Esophagus muscularis mucosa (tissue), 4 donors: ENCODE measurements at regions not wholly inside any gene's neighbourhood (a gene's known extent, or its start where the extent isn't known, plus 50 kb on each side); places are given as distances from the start of the nearest gene placed in this dataset.

Experiments used
- DNase-seq: peaks from one replicate; pipeline ENCODE4 v3.0.0-alpha.2; 2017; ENCODE audit errors: extremely low spot score
- H3K27ac ChIP-seq, 4 donors: fragments of 200-600 bp; sonication (generic); replicated peaks in 1 of 4; 1 replicate in 3 of 4; 2 replicates in 1 of 4; pipeline ENCODE4 v1.5.1; 2016 to 2019; ENCODE audit warnings: mild to moderate bottlenecking in 1 of 4
- H3K27me3 ChIP-seq, 4 donors: fragments of 200-600 bp; sonication (generic); one replicate each; pipeline versions ENCODE4 v1.5.1 to v1.6.0; 2016 to 2019
- H3K36me3 ChIP-seq, 4 donors: fragments of 200-600 bp; sonication (generic); one replicate each; pipeline ENCODE4 v1.5.1; 2016 to 2019
- H3K4me1 ChIP-seq, 4 donors: fragments of 200-600 bp; sonication (generic); one replicate each; pipeline ENCODE4 v1.5.1; 2016 to 2019
- H3K4me3 ChIP-seq, 4 donors: fragments of 200-600 bp; sonication (generic); 1 replicate in 2 of 4; 2 replicates in 2 of 4; pipeline ENCODE4 v1.5.1; 2016 to 2019; ENCODE audit warnings: mild to moderate bottlenecking in 4 of 4, moderate library complexity in 1 of 4
- H3K9me3 ChIP-seq, 4 donors: fragments of 200-600 bp; sonication (generic); 1 replicate in 3 of 4; 2 replicates in 1 of 4; pipeline ENCODE4 v1.5.1; 2016 to 2019
- CTCF ChIP-seq, 3 experiments: fragments of 200-600 bp in 2 of 3; fragments of 450-650 bp in 1 of 3; sonication (generic) in 2 of 3; IDR thresholded peaks; one replicate each; pipeline ENCODE4 v1.5.1; 2017 to 2019; ENCODE audit warnings: antibody characterized with exemption in 3 of 3, mild to moderate bottlenecking in 2 of 3, moderate library complexity in 1 of 3
- EP300 ChIP-seq: sonication (generic); formaldehyde crosslinking; IDR thresholded peaks from one replicate; pipeline ENCODE4 v1.6.1; 2017; ENCODE audit warnings: antibody characterized with exemption
- POLR2A ChIP-seq: fragments of 450-650 bp; IDR thresholded peaks from one replicate; pipeline ENCODE4 v1.6.1; 2017; ENCODE audit warnings: antibody characterized with exemption, moderate library complexity, mild to moderate bottlenecking, low read depth
- POLR2AphosphoS5 ChIP-seq, 2 donors: sonication (generic); formaldehyde crosslinking; IDR thresholded peaks; one replicate each; pipeline ENCODE4 v1.6.1; 2017; ENCODE audit warnings: antibody characterized with exemption in 2 of 2
- WGBS: methylation state at CpG from one replicate; pipeline ENCODE4 v1.1.5; 2018; 5-methylcytosine and 5-hydroxymethylcytosine counted together
- intact Hi-C: fragments of 100-400 bp; cut with DNase I; formaldehyde crosslinking; loops from one replicate; pipeline ENCODE4 v1.15.1; 2023

- no peak for DNase-seq
- TF ChIP-seq POLR2AphosphoS5 (IDR thresholded peaks at IDR 0.05), result no peak
- TF ChIP-seq POLR2A, result no peak
- no peak for TF ChIP-seq EP300
- TF ChIP-seq CTCF (IDR thresholded peaks at IDR 0.05), result no peak
- Histone ChIP-seq H3K27ac (no peak overlapping the region), H3K36me3 (no peaks in the 10 kb centered on the region), H3K4me1 (no peaks in the 10 kb centered on the region), H3K9me3 (peaks cover 0 to 6% (median 0%) of the 10 kb centered on the region in 4 donors), H3K27me3 (no peaks in the 10 kb centered on the region), H3K4me3 (no peak overlapping the region)
- intact Hi-C loops, result no loop called here
Measured at GRCh38 chr21:34213959-34214358, 140.6 kb downstream of the MRPS6 start.

GRCh38 chr21:34215501-34215900 is 142.1 kb downstream of the MRPS6 start:
- intact Hi-C loops, result no loop called here
- 75% methylated on average over 4 of the region's 4 CpGs for WGBS
- Histone ChIP-seq H3K4me1 (no peaks in the 10 kb centered on the region), H3K9me3 (peaks cover 0 to 6% (median 0%) of the 10 kb centered on the region in 4 donors), H3K27ac (no peak overlapping the region), H3K27me3 (no peaks in the 10 kb centered on the region), H3K36me3 (no peaks in the 10 kb centered on the region), H3K4me3 (no peak overlapping the region)
- TF ChIP-seq CTCF (IDR thresholded peaks at IDR 0.05) (no peak), EP300 (no peak), POLR2A (no peak), POLR2AphosphoS5 (IDR thresholded peaks at IDR 0.05) (no peak)
- no peak for DNase-seq

- Histone ChIP-seq H3K36me3 (no peaks in the 10 kb centered on the region), H3K27me3 (no peaks in the 10 kb centered on the region), H3K4me3 (no peak overlapping the region), H3K4me1 (no peaks in the 10 kb centered on the region), H3K9me3 (peaks cover 0 to 6% (median 0%) of the 10 kb centered on the region in 4 donors), H3K27ac (no peak overlapping the region)
- TF ChIP-seq POLR2AphosphoS5 (IDR thresholded peaks at IDR 0.05), result no peak
- no peak for TF ChIP-seq EP300
- TF ChIP-seq POLR2A, result no peak
- TF ChIP-seq CTCF (IDR thresholded peaks at IDR 0.05), result no peak
- WGBS, result 78% methylated on average over 9 of the region's 9 CpGs
- intact Hi-C loops, result no loop called here
- no peak for DNase-seq
Measured at GRCh38 chr21:34215911-34216717, 142.7 kb downstream of the MRPS6 start.

GRCh38 chr21:34216718-34217032 is 143.3 kb downstream of the MRPS6 start:
- no peaks in the 10 kb centered on the region for H3K36me3 ChIP-seq
- H3K27me3 ChIP-seq, result no peaks in the 10 kb centered on the region
- H3K27ac ChIP-seq, result no peak overlapping the region
- intact Hi-C loops, result no loop called here
- TF ChIP-seq EP300 (no peak), POLR2A (no peak), POLR2AphosphoS5 (IDR thresholded peaks at IDR 0.05) (no peak), CTCF (IDR thresholded peaks at IDR 0.05) (no peak)
- WGBS, result 57% methylated on average over 2 of the region's 2 CpGs
- no peaks in the 10 kb centered on the region for H3K4me1 ChIP-seq
- peaks cover 0 to 6% (median 0%) of the 10 kb centered on the region in 4 donors for H3K9me3 ChIP-seq
- H3K4me3 ChIP-seq, result no peak overlapping the region
- DNase-seq, result no peak

- WGBS, result 92% methylated on average over 3 of the region's 3 CpGs
- Histone ChIP-seq H3K27ac (no peak overlapping the region), H3K4me3 (no peak overlapping the region), H3K27me3 (no peaks in the 10 kb centered on the region), H3K36me3 (no peaks in the 10 kb centered on the region), H3K4me1 (no peaks in the 10 kb centered on the region), H3K9me3 (peaks cover 0 to 6% (median 0%) of the 10 kb centered on the region in 4 donors)
- no peak for DNase-seq
- TF ChIP-seq EP300 (no peak), POLR2A (no peak), POLR2AphosphoS5 (IDR thresholded peaks at IDR 0.05) (no peak), CTCF (IDR thresholded peaks at IDR 0.05) (no peak)
- intact Hi-C loops, result no loop called here
Measured at GRCh38 chr21:34217263-34217662, 143.9 kb downstream of the MRPS6 start.
